Stimulated activated naive CD8-positive, alpha-beta T cell treated with anti-CD3 and anti-CD28 coated beads, Interleukin-15, Interleukin-2, amounts not matched to agents 100 ng/mL and 50 ng/mL, for 24 hours (primary cell): ENCODE measurements at regions not wholly inside any gene's neighbourhood (a gene's known extent, or its start where the extent isn't known, plus 50 kb on each side); places are given as distances from the start of the nearest gene placed in this dataset.

Experiments used
- H3K27ac Mint-ChIP-seq: one replicate; pipeline ENCODE4 v1.8.0; 2021; ENCODE audit warnings: mild to moderate bottlenecking, mixed read lengths
- H3K27me3 Mint-ChIP-seq: one replicate; pipeline ENCODE4 v1.8.0; 2021; ENCODE audit warnings: mixed read lengths
- H3K36me3 Mint-ChIP-seq: one replicate; pipeline ENCODE4 v1.8.0; 2021; ENCODE audit warnings: low read depth, mixed read lengths
- H3K4me1 Mint-ChIP-seq: one replicate; pipeline ENCODE4 v1.8.0; 2021; ENCODE audit warnings: low read depth, mixed read lengths
- H3K4me3 Mint-ChIP-seq: one replicate; pipeline ENCODE4 v1.8.0; 2021; ENCODE audit warnings: mild to moderate bottlenecking, mixed read lengths
- H3K9me3 Mint-ChIP-seq: one replicate; pipeline ENCODE4 v1.8.0; 2021; ENCODE audit warnings: mixed read lengths

DNA sequence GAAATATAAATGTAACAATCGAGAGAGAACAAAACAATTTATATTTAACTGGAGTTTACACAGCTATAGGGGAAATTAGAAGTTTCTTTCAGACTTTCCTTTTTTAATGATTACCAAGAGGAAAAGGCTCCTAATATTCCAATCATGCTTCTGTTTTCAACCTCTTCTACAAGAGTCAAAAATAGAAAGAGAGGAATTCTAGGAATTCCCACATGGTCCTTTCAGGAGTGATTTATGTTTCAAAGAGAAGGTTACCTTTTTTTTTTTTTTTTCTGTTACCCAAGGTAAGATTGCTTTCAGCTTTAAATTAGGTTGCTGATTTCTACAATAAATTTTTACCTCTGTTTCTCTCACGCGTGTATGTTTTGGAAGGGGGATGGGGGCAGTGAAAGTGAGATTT, 355.3 kb upstream of the DCBLD2 start:
- Mint-ChIP-seq H3K9me3 (no peaks in the 10 kb centered on the region), H3K4me3 (no peak overlapping the region), H3K4me1 (no peaks in the 10 kb centered on the region), H3K27ac (no peak overlapping the region), H3K36me3 (no peaks in the 10 kb centered on the region), H3K27me3 (no peaks in the 10 kb centered on the region)

GRCh38 chr3:99253963-99254355, 352.5 kb upstream of the DCBLD2 start:
- Mint-ChIP-seq H3K36me3 (no peaks in the 10 kb centered on the region), H3K4me3 (no peak overlapping the region), H3K9me3 (no peaks in the 10 kb centered on the region), H3K4me1 (no peaks in the 10 kb centered on the region), H3K27me3 (no peaks in the 10 kb centered on the region), H3K27ac (no peak overlapping the region)

- H3K36me3 Mint-ChIP-seq = no peaks in the 10 kb centered on the region
- no peak overlapping the region for H3K27ac Mint-ChIP-seq
- no peak overlapping the region for H3K4me3 Mint-ChIP-seq
- H3K9me3 Mint-ChIP-seq = no peaks in the 10 kb centered on the region
- H3K27me3 Mint-ChIP-seq = no peaks in the 10 kb centered on the region
- H3K4me1 Mint-ChIP-seq = no peaks in the 10 kb centered on the region
Observed at GRCh38 chr3:99250821-99251355, 349.4 kb upstream of the DCBLD2 start.

DNA sequence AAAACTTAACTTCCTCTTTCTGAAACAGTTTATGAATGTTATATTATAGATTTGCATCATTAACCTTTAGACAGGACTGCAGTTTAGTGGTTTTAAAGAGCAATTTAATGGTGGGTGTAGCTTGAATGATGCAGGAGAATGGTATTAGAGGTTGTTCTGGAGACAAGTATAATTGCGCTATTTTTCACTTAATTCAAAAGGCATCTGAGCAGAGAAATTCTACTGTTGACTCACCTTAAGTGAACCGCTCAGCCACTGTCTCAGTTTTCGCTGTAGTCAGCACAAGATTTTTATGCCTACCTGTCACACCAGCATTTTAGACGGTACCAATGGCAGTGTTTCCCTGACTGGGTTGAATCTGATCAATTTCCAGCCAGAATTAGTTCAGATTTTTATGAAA, 348.8 kb upstream of the DCBLD2 start:
- H3K27ac Mint-ChIP-seq = no peak overlapping the region
- no peak overlapping the region for H3K4me3 Mint-ChIP-seq

DNA sequence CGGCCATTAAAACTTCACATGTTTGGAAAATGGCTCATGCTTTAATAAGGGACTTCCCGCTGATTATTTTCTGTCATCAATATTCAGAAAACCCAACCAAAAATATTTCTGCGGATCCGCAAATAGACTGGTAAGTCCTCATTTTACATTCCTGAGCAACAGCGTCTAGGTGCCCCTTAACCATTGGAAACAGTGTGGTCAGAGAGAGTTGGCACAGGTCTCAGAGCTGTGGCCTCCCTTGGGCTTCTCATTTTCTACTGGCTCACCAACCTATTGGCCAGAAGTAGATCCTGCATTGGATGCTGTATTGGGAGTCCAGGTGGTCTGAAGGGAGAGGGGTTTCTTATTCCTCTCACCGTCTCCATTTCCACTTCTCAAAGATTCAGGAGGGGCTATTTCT, 348.1 kb upstream of the DCBLD2 start:
- H3K4me3 Mint-ChIP-seq = no peak overlapping the region
- H3K27ac Mint-ChIP-seq = no peak overlapping the region
- no peaks in the 10 kb centered on the region for H3K9me3 Mint-ChIP-seq
- H3K4me1 Mint-ChIP-seq = no peaks in the 10 kb centered on the region
- no peaks in the 10 kb centered on the region for H3K27me3 Mint-ChIP-seq
- no peaks in the 10 kb centered on the region for H3K36me3 Mint-ChIP-seq

More for the DNA sequence above, 348.8 kb upstream of the DCBLD2 start:
- Mint-ChIP-seq H3K4me1 (no peaks in the 10 kb centered on the region), H3K9me3 (no peaks in the 10 kb centered on the region), H3K36me3 (no peaks in the 10 kb centered on the region), H3K27me3 (no peaks in the 10 kb centered on the region)

DNA sequence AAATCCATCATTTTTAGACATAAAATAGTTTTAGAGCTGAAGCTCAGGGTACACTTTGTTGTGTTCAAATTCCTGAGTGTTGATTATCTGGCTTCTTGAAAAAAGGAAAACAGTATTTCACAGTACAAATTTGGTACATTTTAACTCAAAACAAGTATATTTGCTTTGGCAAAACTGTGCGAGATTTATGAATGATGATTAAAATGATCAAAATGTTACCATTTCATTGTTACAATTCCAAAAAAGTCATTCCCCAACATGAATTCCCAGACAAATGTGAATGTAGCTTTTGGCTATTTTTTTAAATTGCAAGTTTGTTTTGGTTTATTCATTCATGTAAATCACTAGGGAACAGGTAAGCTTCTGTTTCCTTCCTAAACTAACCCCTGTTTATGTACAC, 347.4 kb upstream of the DCBLD2 start:
- no peaks in the 10 kb centered on the region for H3K4me1 Mint-ChIP-seq
- H3K36me3 Mint-ChIP-seq = no peaks in the 10 kb centered on the region
- no peak overlapping the region for H3K27ac Mint-ChIP-seq
- no peaks in the 10 kb centered on the region for H3K9me3 Mint-ChIP-seq
- no peaks in the 10 kb centered on the region for H3K27me3 Mint-ChIP-seq
- no peak overlapping the region for H3K4me3 Mint-ChIP-seq

DNA sequence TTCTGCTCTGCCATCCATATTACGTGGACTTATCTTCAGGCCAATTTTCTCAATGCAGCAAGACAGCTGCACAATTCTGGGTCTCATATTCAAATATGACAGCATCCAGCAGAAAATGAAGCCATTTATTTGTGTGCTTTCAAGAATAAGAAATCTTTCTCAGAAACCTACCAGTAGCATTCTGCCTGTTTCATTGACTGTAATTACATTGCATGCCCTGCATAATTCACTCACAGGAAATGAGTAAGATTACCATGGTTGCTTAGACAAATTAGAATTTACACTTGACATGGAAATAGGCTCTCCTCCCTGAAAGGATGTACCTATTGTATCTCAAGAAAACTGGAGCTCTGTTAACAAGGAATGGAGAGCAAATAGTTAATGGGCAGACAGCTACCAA, 346.6 kb upstream of the DCBLD2 start:
- H3K27ac Mint-ChIP-seq = no peak overlapping the region
- no peaks in the 10 kb centered on the region for H3K9me3 Mint-ChIP-seq
- H3K4me3 Mint-ChIP-seq = no peak overlapping the region
- no peaks in the 10 kb centered on the region for H3K4me1 Mint-ChIP-seq
- H3K36me3 Mint-ChIP-seq = no peaks in the 10 kb centered on the region
- H3K27me3 Mint-ChIP-seq = no peaks in the 10 kb centered on the region

GRCh38 chr3:99246010-99246654, 344.6 kb upstream of the DCBLD2 start:
- H3K36me3 Mint-ChIP-seq = no peaks in the 10 kb centered on the region
- no peaks in the 10 kb centered on the region for H3K4me1 Mint-ChIP-seq

DNA sequence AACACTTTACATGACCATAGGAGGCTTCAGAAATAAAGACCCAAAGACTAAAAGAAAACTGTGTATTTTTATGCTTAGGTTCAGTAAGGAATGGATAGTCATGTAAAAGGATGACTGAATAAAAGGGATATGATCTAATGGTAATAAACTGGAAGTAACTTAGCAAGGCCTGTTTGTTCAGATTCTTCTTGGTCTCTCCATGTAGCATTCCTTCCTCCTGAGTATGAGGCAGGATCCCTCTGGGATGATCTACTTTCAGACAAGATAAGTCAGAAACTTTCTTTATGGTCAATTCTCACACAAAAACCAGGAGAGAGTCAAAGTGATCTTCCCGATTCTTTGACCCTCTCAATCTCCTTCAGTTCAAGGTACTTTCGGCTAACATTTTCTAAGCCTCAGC, 340.8 kb upstream of the DCBLD2 start:
- Mint-ChIP-seq H3K9me3 (no peaks in the 10 kb centered on the region), H3K27ac (no peak overlapping the region), H3K4me3 (no peak overlapping the region), H3K36me3 (no peaks in the 10 kb centered on the region), H3K27me3 (no peaks in the 10 kb centered on the region), H3K4me1 (no peaks in the 10 kb centered on the region)

More at GRCh38 chr3:99246010-99246654, 344.6 kb upstream of the DCBLD2 start:
- H3K9me3 Mint-ChIP-seq = no peaks in the 10 kb centered on the region
- no peak overlapping the region for H3K27ac Mint-ChIP-seq
- H3K27me3 Mint-ChIP-seq = no peaks in the 10 kb centered on the region
- no peak overlapping the region for H3K4me3 Mint-ChIP-seq

DNA sequence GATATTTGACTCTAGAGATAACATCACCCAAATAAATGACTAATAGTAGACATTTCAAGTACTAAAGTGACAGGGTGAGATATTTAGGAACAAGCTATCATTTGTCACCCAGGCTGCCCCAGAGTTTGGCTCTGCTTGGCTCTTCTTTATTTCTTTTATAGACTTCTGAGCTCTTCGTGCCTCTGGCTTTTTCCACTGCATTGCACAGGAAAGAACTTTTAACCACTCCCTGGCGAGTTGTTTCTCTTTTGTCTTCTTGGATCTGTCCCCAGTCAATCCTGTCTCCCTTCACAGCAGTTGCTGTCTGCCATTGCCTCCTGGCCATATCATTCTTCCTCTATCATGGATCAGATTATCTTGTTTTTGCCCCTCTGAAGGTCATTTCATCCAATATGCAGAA, 339.2 kb upstream of the DCBLD2 start:
- no peak overlapping the region for H3K27ac Mint-ChIP-seq
- no peak overlapping the region for H3K4me3 Mint-ChIP-seq
- H3K36me3 Mint-ChIP-seq = no peaks in the 10 kb centered on the region
- H3K9me3 Mint-ChIP-seq = no peaks in the 10 kb centered on the region
- H3K27me3 Mint-ChIP-seq = no peaks in the 10 kb centered on the region
- no peaks in the 10 kb centered on the region for H3K4me1 Mint-ChIP-seq

DNA sequence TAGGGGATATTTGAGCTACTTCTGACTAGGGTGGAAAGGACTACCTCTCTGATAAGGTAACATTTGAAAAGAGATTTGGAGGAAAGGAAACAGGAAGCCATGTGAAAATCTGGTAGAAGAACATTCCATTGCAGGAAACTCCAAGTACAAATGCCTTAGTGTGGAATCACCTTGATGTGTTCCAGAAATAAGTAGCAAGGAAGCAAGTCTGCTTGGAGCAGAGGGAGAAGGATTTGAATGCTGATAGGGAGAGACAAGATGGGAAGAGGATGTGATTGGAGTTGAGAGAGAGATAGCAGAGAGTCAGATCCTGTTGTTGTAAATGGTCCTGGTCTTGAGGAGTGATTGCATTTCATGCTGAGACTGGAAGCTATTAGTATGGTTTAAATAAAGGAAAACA, 335.1 kb upstream of the DCBLD2 start:
- Mint-ChIP-seq H3K36me3 (no peaks in the 10 kb centered on the region), H3K27ac (no peak overlapping the region), H3K4me3 (no peak overlapping the region), H3K27me3 (no peaks in the 10 kb centered on the region), H3K4me1 (no peaks in the 10 kb centered on the region), H3K9me3 (no peaks in the 10 kb centered on the region)

DNA sequence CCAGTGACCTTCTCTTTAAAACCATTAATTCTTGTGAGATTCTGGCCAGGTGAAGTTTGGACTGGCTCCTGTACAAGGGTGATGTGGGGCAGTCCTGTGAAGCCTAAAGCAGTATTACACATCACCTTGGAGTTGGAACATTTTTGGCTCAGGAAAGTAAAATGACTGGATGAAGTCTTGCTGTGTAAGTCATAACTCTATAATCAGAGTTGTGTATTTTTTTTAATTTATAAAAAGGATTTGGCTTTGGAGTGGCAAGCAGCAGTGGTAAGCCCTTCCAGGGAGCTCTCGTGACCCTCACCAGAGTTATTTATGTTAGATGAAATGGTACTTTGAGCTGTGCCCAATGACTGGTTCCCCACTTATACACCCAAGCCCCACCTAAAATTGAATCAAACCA, 331.2 kb upstream of the DCBLD2 start:
- Mint-ChIP-seq H3K27me3 (no peaks in the 10 kb centered on the region), H3K4me3 (no peak overlapping the region), H3K27ac (no peak overlapping the region), H3K9me3 (no peaks in the 10 kb centered on the region), H3K4me1 (no peaks in the 10 kb centered on the region), H3K36me3 (no peaks in the 10 kb centered on the region)

DNA sequence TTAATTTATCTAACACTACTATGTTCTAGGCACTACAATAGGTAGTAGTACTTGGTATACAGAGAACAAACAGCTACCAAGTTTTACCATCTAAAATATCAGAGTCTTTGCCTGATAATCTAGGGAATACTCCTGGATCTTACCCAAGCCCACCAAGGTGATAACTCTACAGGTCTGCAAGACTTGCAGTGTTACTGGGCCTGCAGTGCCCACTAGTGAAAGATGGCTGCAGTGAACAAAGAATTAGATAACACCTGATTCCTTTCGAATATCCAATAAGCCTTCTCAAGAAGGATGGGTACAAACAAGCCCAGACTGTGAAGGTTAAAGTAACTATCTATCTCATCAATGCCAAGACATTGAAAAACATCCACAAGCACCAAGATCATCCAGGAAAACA, 317.0 kb upstream of the DCBLD2 start:
- Mint-ChIP-seq H3K27ac (no peak overlapping the region), H3K27me3 (no peaks in the 10 kb centered on the region), H3K4me1 (no peaks in the 10 kb centered on the region), H3K4me3 (no peak overlapping the region), H3K9me3 (peaks cover 15% of the 10 kb centered on the region), H3K36me3 (no peaks in the 10 kb centered on the region)

DNA sequence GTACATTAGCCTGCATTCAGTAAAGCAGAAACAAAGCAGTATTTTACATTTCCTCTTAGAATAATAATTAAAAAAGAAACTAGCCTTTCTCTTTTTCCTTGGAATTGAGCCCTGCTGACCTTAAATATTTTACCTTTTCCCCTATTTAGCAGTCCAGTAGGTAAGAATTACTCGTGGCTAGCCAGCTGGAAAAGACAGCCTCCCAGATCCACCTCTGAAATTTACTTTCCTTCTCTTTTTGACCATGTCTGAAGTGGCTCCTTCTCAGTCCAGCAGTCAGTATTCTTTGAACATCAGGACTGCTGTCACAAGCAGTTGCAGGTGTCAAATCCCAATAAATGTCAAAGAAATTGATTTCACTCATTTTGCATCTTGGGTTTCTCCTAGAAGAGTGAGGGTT, 311.5 kb upstream of the DCBLD2 start:
- Mint-ChIP-seq H3K9me3 (peaks cover 8% of the 10 kb centered on the region), H3K27ac (no peak overlapping the region), H3K4me1 (no peaks in the 10 kb centered on the region), H3K4me3 (no peak overlapping the region), H3K36me3 (no peaks in the 10 kb centered on the region), H3K27me3 (no peaks in the 10 kb centered on the region)

DNA sequence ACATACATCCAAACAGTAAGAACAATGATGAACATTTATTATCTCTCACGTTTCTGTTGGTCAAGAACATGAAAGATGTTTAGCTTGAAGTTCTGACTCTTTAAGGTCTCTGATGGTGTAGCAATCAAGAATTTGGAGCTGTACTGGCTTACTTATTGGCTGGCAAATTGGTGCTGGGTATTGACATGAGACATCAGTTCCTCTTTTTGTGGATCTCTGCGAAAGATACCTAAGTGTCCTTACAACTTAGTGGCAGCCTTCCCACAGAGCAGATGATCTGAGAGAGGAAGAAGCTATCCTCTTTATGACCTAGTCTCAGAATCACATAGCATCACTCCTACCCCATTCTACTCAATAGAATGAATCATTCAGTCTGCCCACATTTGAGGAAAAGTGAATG, 309.8 kb upstream of the DCBLD2 start:
- no peaks in the 10 kb centered on the region for H3K27me3 Mint-ChIP-seq
- no peak overlapping the region for H3K4me3 Mint-ChIP-seq
- H3K4me1 Mint-ChIP-seq = no peaks in the 10 kb centered on the region
- peaks cover 8% of the 10 kb centered on the region for H3K9me3 Mint-ChIP-seq
- H3K27ac Mint-ChIP-seq = no peak overlapping the region
- H3K36me3 Mint-ChIP-seq = no peaks in the 10 kb centered on the region

DNA sequence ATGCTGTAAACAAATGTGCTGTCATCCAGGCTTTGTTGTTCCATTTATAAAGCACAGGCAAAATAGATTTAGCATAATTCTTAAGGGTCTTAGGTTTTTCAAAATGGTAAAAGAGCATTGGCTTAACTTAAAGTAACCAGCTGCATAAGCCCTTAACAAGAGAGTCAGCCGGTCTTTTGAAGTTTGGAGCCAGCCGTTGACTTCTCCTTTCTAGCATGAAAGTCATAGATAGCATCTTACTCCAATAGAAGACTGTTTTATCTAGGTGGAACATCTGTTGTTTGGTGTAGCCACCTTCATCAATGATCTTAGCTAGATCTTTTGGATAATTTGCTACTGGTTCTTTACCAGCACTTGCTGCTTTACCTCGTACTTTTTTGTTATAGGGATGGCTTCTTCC, 297.5 kb upstream of the DCBLD2 start:
- no peak overlapping the region for H3K4me3 Mint-ChIP-seq
- H3K27me3 Mint-ChIP-seq = no peaks in the 10 kb centered on the region
- no peaks in the 10 kb centered on the region for H3K4me1 Mint-ChIP-seq
- no peaks in the 10 kb centered on the region for H3K36me3 Mint-ChIP-seq
- no peak overlapping the region for H3K27ac Mint-ChIP-seq
- peaks cover under 1% of the 10 kb centered on the region for H3K9me3 Mint-ChIP-seq
